ENCODE measurements at regions not wholly inside any gene's neighbourhood (a gene's known extent, or its start where the extent isn't known, plus 50 kb on each side); places are given as distances from the start of the nearest gene placed in this dataset.

DNA sequence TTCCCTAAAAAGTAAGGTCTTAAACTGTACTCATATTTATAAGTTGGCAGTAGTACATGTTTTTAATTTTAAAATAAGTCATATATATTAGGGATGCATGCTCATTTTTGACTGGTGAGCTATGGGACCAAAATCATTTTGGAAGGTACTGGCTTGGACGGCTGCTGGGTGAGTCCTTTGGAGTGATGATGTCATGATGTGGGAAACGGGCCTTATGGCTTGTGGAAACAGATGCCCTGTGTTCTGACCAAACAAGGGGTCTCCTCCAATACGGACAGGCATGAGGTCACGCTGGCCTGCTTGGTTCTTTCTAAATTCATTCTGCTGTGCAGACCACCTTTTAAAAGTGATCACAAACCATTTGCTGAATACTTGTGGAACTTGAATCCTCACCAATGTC, 109.2 kb upstream of the MGAT5 start:
- WGBS, 2 experiments (ENCODE audit: insufficient coverage in 1 of 2, insufficient read length in 1 of 2), result 91 to 100% methylated on average over 1 to 4 of the region's 4 CpGs
- Histone ChIP-seq H3K27me3 (ENCODE audit: control insufficient read depth, insufficient read depth, low read length, poor library complexity, severe bottlenecking) (no peaks in the 10 kb centered on the region), H3K27ac (ENCODE audit: low read depth, low read length) (no peak overlapping the region), H3K9ac (ENCODE audit: extremely low read depth, low read length, poor library complexity, severe bottlenecking) (no peak overlapping the region), H3K9me3 (ENCODE audit: control insufficient read depth, low read length) (no peaks in the 10 kb centered on the region), H3K36me3 (ENCODE audit: control insufficient read depth, insufficient read depth, low read length) (no peaks in the 10 kb centered on the region), H3K4me1 (ENCODE audit: control insufficient read depth, insufficient read depth, low read length) (peaks cover 7% of the 10 kb centered on the region), H3K4me3 (ENCODE audit: low read length) (no peak overlapping the region)
- Mint-ChIP-seq H3K9me3 (no peaks in the 10 kb centered on the region), H3K27ac (no peak overlapping the region), H3K4me3 (no peak overlapping the region), H3K4me1 (peaks cover 51% of the 10 kb centered on the region), H3K27me3 (ENCODE audit: insufficient read depth) (no peaks in the 10 kb centered on the region), H3K36me3 (ENCODE audit: low read depth) (peaks cover 8% of the 10 kb centered on the region)
- TF ChIP-seq, protein P1, sequence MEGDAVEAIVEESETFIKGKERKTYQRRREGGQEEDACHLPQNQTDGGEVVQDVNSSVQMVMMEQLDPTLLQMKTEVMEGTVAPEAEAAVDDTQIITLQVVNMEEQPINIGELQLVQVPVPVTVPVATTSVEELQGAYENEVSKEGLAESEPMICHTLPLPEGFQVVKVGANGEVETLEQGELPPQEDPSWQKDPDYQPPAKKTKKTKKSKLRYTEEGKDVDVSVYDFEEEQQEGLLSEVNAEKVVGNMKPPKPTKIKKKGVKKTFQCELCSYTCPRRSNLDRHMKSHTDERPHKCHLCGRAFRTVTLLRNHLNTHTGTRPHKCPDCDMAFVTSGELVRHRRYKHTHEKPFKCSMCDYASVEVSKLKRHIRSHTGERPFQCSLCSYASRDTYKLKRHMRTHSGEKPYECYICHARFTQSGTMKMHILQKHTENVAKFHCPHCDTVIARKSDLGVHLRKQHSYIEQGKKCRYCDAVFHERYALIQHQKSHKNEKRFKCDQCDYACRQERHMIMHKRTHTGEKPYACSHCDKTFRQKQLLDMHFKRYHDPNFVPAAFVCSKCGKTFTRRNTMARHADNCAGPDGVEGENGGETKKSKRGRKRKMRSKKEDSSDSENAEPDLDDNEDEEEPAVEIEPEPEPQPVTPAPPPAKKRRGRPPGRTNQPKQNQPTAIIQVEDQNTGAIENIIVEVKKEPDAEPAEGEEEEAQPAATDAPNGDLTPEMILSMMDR (conservative IDR thresholded peaks at IDR 0.05), result no peak
- no peak for DNase-seq

DNA sequence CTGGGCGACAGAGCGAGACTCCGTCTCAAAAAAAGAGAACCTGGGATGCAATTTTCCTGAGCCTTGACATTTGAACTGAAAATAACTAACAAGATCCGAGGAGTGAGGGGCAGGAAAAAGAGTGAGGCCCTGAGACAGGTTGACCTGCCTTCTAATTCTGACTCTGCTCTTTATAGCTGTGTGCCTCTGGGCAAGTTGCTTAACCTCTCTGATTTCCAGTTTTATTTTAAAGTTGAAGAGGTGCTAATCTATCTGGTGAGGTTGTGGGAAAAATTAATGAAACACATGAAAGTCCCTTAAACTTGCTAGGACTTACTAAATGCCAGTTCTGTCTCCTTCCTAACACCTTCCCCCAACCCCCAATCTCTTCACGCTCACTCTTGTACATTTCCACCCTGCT, 108.4 kb upstream of the MGAT5 start:
- peak overlapping the region; percentile 9 for H3K27ac Mint-ChIP-seq
- peaks cover 53% of the 10 kb centered on the region for H3K4me1 Mint-ChIP-seq
- Histone ChIP-seq H3K27me3 (ENCODE audit: control insufficient read depth, insufficient read depth, low read length, poor library complexity, severe bottlenecking) (no peaks in the 10 kb centered on the region), H3K4me3 (ENCODE audit: low read length) (no peak overlapping the region), H3K36me3 (ENCODE audit: control insufficient read depth, insufficient read depth, low read length) (no peaks in the 10 kb centered on the region), H3K9ac (ENCODE audit: extremely low read depth, low read length, poor library complexity, severe bottlenecking) (no peak overlapping the region), H3K27ac (ENCODE audit: low read depth, low read length) (no peak overlapping the region), H3K4me1 (ENCODE audit: control insufficient read depth, insufficient read depth, low read length) (peaks cover 15% of the 10 kb centered on the region), H3K9me3 (ENCODE audit: control insufficient read depth, low read length) (no peaks in the 10 kb centered on the region)
- H3K9me3 Mint-ChIP-seq, result no peaks in the 10 kb centered on the region
- peaks cover 8% of the 10 kb centered on the region for H3K36me3 Mint-ChIP-seq (ENCODE audit: low read depth)
- TF ChIP-seq, protein P1 (conservative IDR thresholded peaks at IDR 0.05), result no peak
- H3K4me3 Mint-ChIP-seq, result no peak overlapping the region
- no peaks in the 10 kb centered on the region for H3K27me3 Mint-ChIP-seq (ENCODE audit: insufficient read depth)
- no peak for DNase-seq
- 92 to 98% methylated on average over 5 of the region's 5 CpGs for WGBS, 2 experiments (ENCODE audit: insufficient coverage in 1 of 2, insufficient read length in 1 of 2)

DNA sequence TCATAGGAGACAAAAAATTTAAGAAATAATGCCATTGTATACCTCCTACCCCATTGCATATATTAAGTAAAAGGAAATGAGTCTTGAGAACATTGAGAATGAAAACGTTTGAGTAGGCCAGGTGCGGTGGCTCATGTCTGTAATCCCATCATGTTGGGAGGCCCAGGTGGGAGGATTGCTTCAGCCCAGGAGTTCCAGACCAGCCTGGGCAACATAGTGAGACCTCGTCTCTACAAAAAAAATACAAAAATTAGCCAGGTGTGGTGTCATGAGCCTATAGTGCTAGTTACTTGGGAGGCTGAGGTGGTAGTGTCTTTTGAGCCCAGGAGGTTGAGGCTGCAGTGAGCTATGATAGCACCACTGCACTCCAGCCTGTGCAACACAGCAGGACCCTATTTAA, 107.7 kb upstream of the MGAT5 start:
- Mint-ChIP-seq H3K4me1 (peaks cover 50% of the 10 kb centered on the region), H3K27me3 (ENCODE audit: insufficient read depth) (no peaks in the 10 kb centered on the region), H3K9me3 (no peaks in the 10 kb centered on the region), H3K4me3 (no peak overlapping the region), H3K36me3 (ENCODE audit: low read depth) (peaks cover 8% of the 10 kb centered on the region), H3K27ac (no peak overlapping the region)
- Histone ChIP-seq H3K4me1 (ENCODE audit: control insufficient read depth, insufficient read depth, low read length) (peaks cover 15% of the 10 kb centered on the region), H3K27me3 (ENCODE audit: control insufficient read depth, insufficient read depth, low read length, poor library complexity, severe bottlenecking) (no peaks in the 10 kb centered on the region), H3K9ac (ENCODE audit: extremely low read depth, low read length, poor library complexity, severe bottlenecking) (no peak overlapping the region), H3K36me3 (ENCODE audit: control insufficient read depth, insufficient read depth, low read length) (no peaks in the 10 kb centered on the region), H3K9me3 (ENCODE audit: control insufficient read depth, low read length) (no peaks in the 10 kb centered on the region), H3K4me3 (ENCODE audit: low read length) (no peak overlapping the region), H3K27ac (ENCODE audit: low read depth, low read length) (no peak overlapping the region)
- WGBS, 2 experiments (ENCODE audit: insufficient coverage in 1 of 2, insufficient read length in 1 of 2), result 77 to 80% methylated on average over 2 to 3 of the region's 3 CpGs
- TF ChIP-seq, protein P1 (conservative IDR thresholded peaks at IDR 0.05), result no peak
- DNase-seq, result no peak
